ENCODE measurements at regions not wholly inside any gene's neighbourhood (a gene's known extent, or its start where the extent isn't known, plus 50 kb on each side); places are given as distances from the start of the nearest gene placed in this dataset.

GRCh38 chr20:57928181-57928967 lies 218.6 kb upstream of the PMEPA1 start:
- no peak for DNase-seq (ENCODE audit: extremely low read depth, low read depth)

GRCh38 chr20:57927376-57927775 lies 217.6 kb upstream of the PMEPA1 start:
- no peak for DNase-seq (ENCODE audit: extremely low read depth, low read depth)
- no peak for TF ChIP-seq CTCF (IDR thresholded peaks at IDR 0.05; ENCODE audit: low read depth, low read length)

More at GRCh38 chr20:57928181-57928967, 218.6 kb upstream of the PMEPA1 start:
- TF ChIP-seq CTCF (IDR thresholded peaks at IDR 0.05; ENCODE audit: low read depth, low read length): no peak

- no peak for TF ChIP-seq CTCF (IDR thresholded peaks at IDR 0.05; ENCODE audit: low read depth, low read length)
- DNase-seq (ENCODE audit: extremely low read depth, low read depth): no peak
These were observed 212.9 kb upstream of the PMEPA1 start for GRCh38 chr20:57922706-57923105.

GRCh38 chr20:57922083-57922482 lies 212.3 kb upstream of the PMEPA1 start:
- TF ChIP-seq CTCF (IDR thresholded peaks at IDR 0.05; ENCODE audit: low read depth, low read length): no peak

GRCh38 chr20:57921676-57922075 lies 211.9 kb upstream of the PMEPA1 start:
- DNase-seq (ENCODE audit: extremely low read depth, low read depth): no peak
- no peak for TF ChIP-seq CTCF (IDR thresholded peaks at IDR 0.05; ENCODE audit: low read depth, low read length)

More at GRCh38 chr20:57922083-57922482, 212.3 kb upstream of the PMEPA1 start:
- DNase-seq (ENCODE audit: extremely low read depth, low read depth): no peak

GRCh38 chr20:57920971-57921370 lies 211.2 kb upstream of the PMEPA1 start:
- TF ChIP-seq CTCF (IDR thresholded peaks at IDR 0.05; ENCODE audit: low read depth, low read length): no peak
- DNase-seq (ENCODE audit: extremely low read depth, low read depth): no peak

GRCh38 chr20:57919049-57919448 lies 209.2 kb upstream of the PMEPA1 start:
- no peak for TF ChIP-seq CTCF (IDR thresholded peaks at IDR 0.05; ENCODE audit: low read depth, low read length)
- DNase-seq (ENCODE audit: extremely low read depth, low read depth): no peak
